Testis (tissue), 2 donors: ENCODE measurements at regions not wholly inside any gene's neighbourhood (a gene's known extent, or its start where the extent isn't known, plus 50 kb on each side); places are given as distances from the start of the nearest gene placed in this dataset.

Experiments used
- CTCF ChIP-seq, 3 experiments: fragments of 450-650 bp in 2 of 3; fragments of 200-600 bp in 1 of 3; sonication (generic) in 1 of 3; IDR thresholded peaks; one replicate each; pipeline ENCODE4 v1.5.1; 2016 to 2019; ENCODE audit warnings: antibody characterized with exemption in 3 of 3, mild to moderate bottlenecking in 2 of 3, moderate library complexity in 1 of 3
- POLR2A ChIP-seq: fragments of 450-650 bp; IDR thresholded peaks from one replicate; pipeline ENCODE4 v1.6.1; 2017; ENCODE audit warnings: antibody characterized with exemption, mild to moderate bottlenecking, moderate library complexity

- TF ChIP-seq POLR2A (no peak), CTCF (IDR thresholded peaks at IDR 0.05) (no peak)
Observed at GRCh38 chr14:61104358-61104757, 123.3 kb downstream of the SLC38A6 start.
